Panc1 (cell line): ENCODE measurements at regions not wholly inside any gene's neighbourhood (a gene's known extent, or its start where the extent isn't known, plus 50 kb on each side); places are given as distances from the start of the nearest gene placed in this dataset.

Experiments used
- ATAC-seq: fragments of 200-7000 bp; cut with Tn5 transposase; 2 replicates; pipeline ENCODE4 v1.9.1; 2020; ENCODE audit warnings: mild to moderate bottlenecking, moderate library complexity
- BruUV-seq: library from RNA; stranded (reverse); fragments of 400-500 nt; replicated peaks from 2 replicates; lab custom pipeline; 2021; lab: Mats Ljungman, UMichigan
- CTCF ChIA-PET: fragments of 300-600 bp; sonication (Branson Sonifier 250); formaldehyde crosslinking; loops from one replicate; lab custom pipeline; 2022; ENCODE audit warnings: antibody characterized with exemption; lab: Charles Lee
- POLR2A ChIA-PET: fragments of 300-600 bp; sonication (Branson Sonifier 250); formaldehyde crosslinking; loops from one replicate; lab custom pipeline; 2022; ENCODE audit warnings: antibody characterized with exemption; lab: Charles Lee
- DNase-seq: peaks from one replicate; pipeline ENCODE4 v3.0.0-alpha.2; 2010; ENCODE audit warnings: low read depth, low spot score
- H3K27ac ChIP-seq: 2 replicates; pipeline ENCODE4 v1.5.1; 2011; ENCODE audit warnings: mild to moderate bottlenecking, low read length, inconsistent platforms
- H3K27me3 ChIP-seq: fragments of 200-500 bp; sonication (Bioruptor generic); 2 replicates; pipeline ENCODE4 v1.6.0; 2014; ENCODE audit warnings: low read length, inconsistent platforms; ENCODE audit not compliant: control insufficient read depth, insufficient read depth
- H3K36me3 ChIP-seq: fragments of 200-500 bp; sonication (Bioruptor generic); 2 replicates; pipeline ENCODE4 v1.5.1; 2014; ENCODE audit warnings: inconsistent platforms, mild to moderate bottlenecking, low read length, moderate library complexity; ENCODE audit not compliant: control insufficient read depth, insufficient read depth
- H3K4me1 ChIP-seq: 2 replicates; pipeline ENCODE4 v1.5.1; 2011; ENCODE audit warnings: inconsistent platforms, mild to moderate bottlenecking, low read length, moderate library complexity; ENCODE audit not compliant: control insufficient read depth, insufficient read depth
- H3K4me3 ChIP-seq, 2 experiments: 2 replicates each; pipeline ENCODE4 v1.5.1; 2011 to 2012; ENCODE audit warnings: low read depth in 2 of 2, low read length in 2 of 2, mild to moderate bottlenecking in 2 of 2, inconsistent platforms in 1 of 2, moderate library complexity in 1 of 2
- H3K9me3 ChIP-seq: fragments of 200-500 bp; sonication (Bioruptor generic); 2 replicates; pipeline ENCODE4 v1.5.1; 2014; ENCODE audit warnings: low read depth, mild to moderate bottlenecking, inconsistent platforms, low read length, moderate library complexity; ENCODE audit not compliant: control insufficient read depth, insufficient read depth
- CTCF ChIP-seq: fragments of 450-650 bp; IDR thresholded peaks from 2 replicates; pipeline ENCODE4 v1.5.1; 2017; ENCODE audit warnings: mild to moderate bottlenecking
- POLR2AphosphoS5 ChIP-seq: IDR thresholded peaks from 2 replicates; pipeline ENCODE4 v1.6.1; 2012; ENCODE audit warnings: mild to moderate bottlenecking, low read depth, low read length, moderate library complexity
- REST ChIP-seq, 2 experiments: IDR thresholded peaks; 2 replicates each; pipeline ENCODE4 v1.6.1; 2011 to 2012; ENCODE audit warnings: low read depth in 2 of 2, control low read depth in 1 of 2, low read length in 1 of 2, mild to moderate bottlenecking in 1 of 2, moderate library complexity in 1 of 2; ENCODE audit not compliant: insufficient read depth in 1 of 2
- SIN3A ChIP-seq: IDR thresholded peaks from 2 replicates; pipeline ENCODE4 v1.6.1; 2012; ENCODE audit warnings: low read depth, mild to moderate bottlenecking, low read length, moderate library complexity, borderline replicate concordance; ENCODE audit not compliant: insufficient read depth
- TCF7L2 ChIP-seq: IDR thresholded peaks from 2 replicates; pipeline ENCODE4 v1.6.1; 2011; ENCODE audit warnings: mild to moderate bottlenecking, low read depth, low read length, inconsistent platforms
- in situ Hi-C: cut with HindIII; loops from 2 replicates; pipeline ENCODE4 v1.10.0; 2016; ENCODE audit warnings: low sequenced_read_pairs, low pct_unique_long_range_greater_than_20kb
- intact Hi-C: fragments of 100-400 bp; cut with micrococcal nuclease; formaldehyde crosslinking; loops from one replicate; pipeline ENCODE4 v1.10.0; 2022; ENCODE audit not compliant: unreplicated experiment

GRCh38 chr5:42924226-42924625, 112.5 kb upstream of the SELENOP start:
- BruUV-seq = no TSS peak

GRCh38 chr5:42923710-42924109, 112.0 kb upstream of the SELENOP start:
- CTCF ChIA-PET = interaction anchor here (1.4 kb wide), 1 partner anchor 15 kb away, joined by 6 read pairs; no protein-coding TSS in a partner anchor
- H3K27ac ChIP-seq = no peak overlapping the region
- POLR2A ChIA-PET = no interaction called here
- no peak for TF ChIP-seq SIN3A
- no peak for TF ChIP-seq POLR2AphosphoS5
- TF ChIP-seq REST (IDR thresholded peaks at IDR 0.05; ENCODE audit: insufficient read depth in 1 of 2, low read depth in 2 of 2, low read length in 1 of 2) = no peak
- no peak for TF ChIP-seq TCF7L2
- TF ChIP-seq CTCF = no peak
- no peaks in the 10 kb centered on the region for H3K4me1 ChIP-seq
- no peaks in the 10 kb centered on the region for H3K27me3 ChIP-seq
- in situ Hi-C loops = loop anchor here (25.0 kb wide), 1 partner anchor 89 kb away; no protein-coding TSS in a partner anchor
- no peaks in the 10 kb centered on the region for H3K9me3 ChIP-seq
- intact Hi-C loops = no loop called here
- no peak for DNase-seq
- BruUV-seq = no TSS peak
- no peak overlapping the region for H3K4me3 ChIP-seq
- no peak for ATAC-seq
- no peaks in the 10 kb centered on the region for H3K36me3 ChIP-seq

More at GRCh38 chr5:42924226-42924625, 112.5 kb upstream of the SELENOP start:
- Histone ChIP-seq H3K4me1 (no peaks in the 10 kb centered on the region), H3K4me3 (no peak overlapping the region), H3K27me3 (no peaks in the 10 kb centered on the region), H3K27ac (no peak overlapping the region), H3K9me3 (no peaks in the 10 kb centered on the region), H3K36me3 (no peaks in the 10 kb centered on the region)
- ATAC-seq (no peak), DNase-seq (no peak)
- in situ Hi-C loops (loop anchor here (25.0 kb wide), 1 partner anchor 88 kb away; no protein-coding TSS in a partner anchor), intact Hi-C loops (no loop called here)
- ChIA-PET POLR2A (no interaction called here), CTCF (interaction anchor here (1.4 kb wide), 1 partner anchor 15 kb away, joined by 6 read pairs; no protein-coding TSS in a partner anchor)
- no peak for TF ChIP-seq SIN3A

GRCh38 chr5:42919600-42919999, 107.9 kb upstream of the SELENOP start:
- no peaks in the 10 kb centered on the region for H3K4me1 ChIP-seq
- CTCF ChIA-PET = no interaction called here
- BruUV-seq = no TSS peak
- 0 out of 2 replicates have a peak, but pooled peaks have one; percentile 39 for ATAC-seq
- no peak for DNase-seq
- in situ Hi-C loops (loop anchor here (25.0 kb wide), 1 partner anchor 93 kb away; no protein-coding TSS in a partner anchor), intact Hi-C loops (loop anchor here (10.0 kb wide), 1 partner anchor 125 kb away; the partner anchor contains the start of gene ANXA2R)
- H3K27ac ChIP-seq = no peak overlapping the region
- POLR2A ChIA-PET = no interaction called here
- H3K4me3 ChIP-seq = no peak overlapping the region
- TF ChIP-seq TCF7L2 (peak; percentile 82), POLR2AphosphoS5 (no peak), CTCF (no peak), REST (IDR thresholded peaks at IDR 0.05; ENCODE audit: insufficient read depth in 1 of 2, low read depth in 2 of 2, low read length in 1 of 2) (no peak), SIN3A (no peak)
- no peaks in the 10 kb centered on the region for H3K27me3 ChIP-seq
- no peaks in the 10 kb centered on the region for H3K36me3 ChIP-seq
- H3K9me3 ChIP-seq = no peaks in the 10 kb centered on the region
